HK-2 (cell line): ENCODE measurements at regions not wholly inside any gene's neighbourhood (a gene's known extent, or its start where the extent isn't known, plus 50 kb on each side); places are given as distances from the start of the nearest gene placed in this dataset.

ENCODE experiments used
- DNase-seq: peaks from one replicate; pipeline ENCODE4 v3.0.0-alpha.2; 2018; ENCODE audit not compliant: unreplicated experiment

DNA sequence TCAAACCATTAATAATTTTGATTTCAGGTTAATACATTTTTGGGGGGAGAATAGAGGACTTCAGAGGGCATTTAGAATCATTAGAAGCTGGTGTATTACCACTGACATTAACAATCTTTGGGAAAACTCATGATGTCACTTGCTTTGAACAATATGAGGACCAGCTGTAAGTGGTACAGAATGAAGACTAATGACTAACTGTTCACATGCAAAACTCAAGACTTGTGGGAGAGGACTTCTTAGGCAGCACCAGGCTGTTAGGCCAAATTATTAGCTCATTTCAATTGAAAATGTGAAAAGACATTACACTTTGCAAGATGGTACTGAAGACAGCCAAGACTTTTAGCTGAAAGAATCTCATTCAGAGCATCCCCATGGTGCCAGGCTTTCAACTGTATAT is 426.2 kb upstream of the ADAMTS9 start:
- no peak for DNase-seq

DNA sequence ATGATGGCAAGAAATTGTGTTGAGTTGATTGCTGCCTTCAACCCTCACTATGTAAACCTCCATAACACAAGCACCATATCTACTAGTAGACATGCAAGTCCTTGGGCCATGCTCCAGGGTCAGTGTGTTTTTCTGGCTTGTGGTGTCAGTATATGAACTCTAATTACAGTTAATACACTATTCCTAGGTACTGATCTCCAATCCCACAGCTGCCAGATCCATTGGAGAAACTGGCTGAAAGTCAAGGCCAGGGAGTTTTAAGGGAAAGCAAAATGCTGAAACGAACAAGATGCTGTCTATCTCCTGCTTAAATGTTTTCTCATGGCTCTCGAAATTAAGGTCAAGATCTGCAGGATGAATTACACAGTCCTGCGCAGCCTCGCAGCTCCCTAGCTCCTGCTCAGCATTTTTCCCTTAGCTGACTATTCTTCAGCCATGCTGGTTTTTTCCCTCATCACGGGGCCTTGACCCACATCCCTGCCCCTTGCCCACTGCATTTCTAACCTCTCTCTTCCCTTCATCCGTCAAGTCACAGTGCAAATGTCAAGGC is 425.0 kb upstream of the ADAMTS9 start:
- no peak for DNase-seq

DNA sequence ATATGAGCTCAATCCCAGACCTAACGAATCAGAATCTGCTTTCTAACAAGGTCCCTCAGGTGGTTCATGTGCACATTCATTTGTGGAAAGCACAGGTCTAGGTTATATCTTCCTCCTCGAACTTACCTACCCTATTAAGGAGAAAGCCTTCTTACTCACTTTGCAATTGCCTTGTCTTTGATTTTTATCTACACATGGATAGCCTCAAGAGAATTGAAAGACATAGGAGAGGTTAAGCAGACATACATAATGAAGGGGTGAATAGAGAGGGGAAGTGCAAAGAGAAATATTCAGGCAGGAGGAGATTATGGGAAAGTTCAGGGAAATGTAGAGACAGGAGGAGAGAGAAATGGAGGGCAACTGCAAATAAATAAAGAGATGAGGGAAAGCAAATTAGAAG is 422.9 kb upstream of the ADAMTS9 start:
- DNase-seq: no peak

DNA sequence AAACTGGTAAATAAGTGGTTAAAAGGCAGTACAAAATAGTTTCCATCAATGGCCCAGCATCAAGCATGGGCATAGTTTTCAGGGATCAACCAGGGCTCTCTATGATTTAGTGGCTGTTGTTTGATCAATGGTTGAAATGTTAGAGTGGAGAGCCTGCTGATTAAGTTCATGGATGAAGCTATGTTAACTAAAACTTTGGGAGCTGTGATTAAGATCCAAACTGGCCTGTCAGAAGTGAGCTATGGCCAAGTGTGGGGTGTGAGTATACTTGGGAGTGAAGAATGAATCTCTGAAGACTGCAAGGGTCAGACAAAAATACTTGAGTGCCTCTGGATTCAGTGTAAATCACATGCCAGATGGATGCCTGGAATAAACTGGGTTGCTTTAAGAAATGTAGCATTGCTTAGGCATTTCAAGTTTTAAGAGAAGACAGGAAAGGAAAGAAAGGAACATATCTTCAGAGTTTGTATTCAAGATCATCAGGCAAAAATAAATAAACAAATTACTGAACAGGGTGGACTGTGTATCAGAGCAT is 422.2 kb upstream of the ADAMTS9 start:
- DNase-seq: no peak

DNA sequence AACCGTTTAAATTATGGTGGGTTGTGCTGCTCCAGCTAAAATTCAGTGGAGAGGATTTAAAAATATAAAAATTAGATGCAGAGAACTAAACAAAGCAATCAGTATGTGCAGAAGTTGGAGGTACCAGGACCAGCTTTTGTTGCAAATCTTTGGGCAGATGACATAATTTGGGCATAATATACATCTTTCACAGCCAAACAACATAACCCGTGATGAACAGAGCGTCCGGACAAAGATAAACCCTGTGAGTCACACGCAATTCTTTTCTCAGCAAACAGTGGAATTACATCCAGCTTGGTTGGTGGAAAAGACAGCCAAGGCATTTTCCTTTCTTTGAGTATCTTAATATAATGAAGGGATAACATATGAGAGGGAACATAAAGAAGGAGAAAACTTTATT is 419.4 kb upstream of the ADAMTS9 start:
- DNase-seq: no peak

DNA sequence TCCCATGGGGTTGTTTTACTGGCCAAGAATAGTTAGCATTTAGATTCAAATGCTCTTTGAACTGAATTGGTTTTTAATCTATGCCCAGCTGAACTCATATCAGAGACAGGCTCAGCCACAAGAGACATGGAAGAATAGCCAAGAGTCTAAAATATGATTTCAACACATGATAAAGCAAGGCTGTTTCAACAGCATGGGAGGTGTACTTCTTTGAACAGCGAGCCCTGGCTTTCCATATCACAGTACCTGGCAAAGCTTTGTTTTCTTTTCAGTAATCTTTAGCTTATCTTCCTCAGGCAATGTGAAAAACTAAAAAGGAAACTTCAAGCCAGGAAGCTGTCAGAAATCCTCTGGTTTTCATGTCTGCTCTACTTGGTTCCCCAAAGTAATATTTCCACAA is 413.6 kb upstream of the ADAMTS9 start:
- no peak for DNase-seq

DNA sequence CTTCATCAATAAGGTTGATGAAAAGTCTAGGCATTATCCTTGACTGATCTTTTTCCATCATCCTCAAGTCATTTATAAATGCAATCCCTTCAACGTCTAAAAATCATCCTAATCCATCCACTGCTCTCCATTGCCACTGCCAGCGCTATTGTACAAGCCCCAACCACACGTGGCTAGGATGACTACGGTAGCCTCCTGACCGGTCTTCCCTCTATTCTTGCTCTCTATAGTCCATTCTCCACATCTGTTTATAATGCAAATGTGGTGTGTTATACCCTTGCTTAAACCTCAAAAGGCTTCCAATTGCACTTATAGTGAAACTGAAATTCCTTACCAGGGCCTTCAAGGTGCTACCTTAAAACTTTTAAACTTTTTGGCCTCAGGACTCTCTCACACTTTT is 410.6 kb upstream of the ADAMTS9 start:
- no peak for DNase-seq

DNA sequence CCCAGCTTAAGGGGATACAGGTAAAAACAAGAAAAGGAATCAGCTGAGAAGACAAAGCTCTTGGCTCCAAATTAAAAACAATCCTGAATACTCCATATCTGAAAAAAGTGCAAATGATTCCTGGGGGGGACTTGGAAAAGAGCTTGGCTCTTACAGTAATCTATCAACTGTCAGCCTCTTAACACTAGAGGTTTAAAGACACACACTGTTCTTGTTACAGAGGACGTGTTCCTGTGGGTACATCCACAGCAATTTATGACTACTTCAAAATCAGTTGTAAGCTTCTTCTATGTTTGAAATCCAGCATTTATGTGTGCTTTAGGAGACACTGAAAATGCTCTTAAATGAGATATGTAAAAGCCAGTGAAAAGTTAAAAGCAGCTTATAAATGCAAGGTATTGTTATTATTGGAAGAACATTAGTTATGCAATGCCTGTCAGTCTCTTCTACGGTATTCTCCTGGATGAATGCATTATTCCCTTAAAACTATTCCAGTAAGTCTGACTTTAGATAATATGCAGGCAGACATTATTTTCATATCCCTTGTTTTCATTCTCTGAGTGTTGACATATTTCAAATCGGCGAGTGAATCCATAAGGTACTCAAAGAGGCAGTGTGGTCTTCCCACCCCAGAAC is 408.4 kb upstream of the ADAMTS9 start:
- DNase-seq: no peak

DNA sequence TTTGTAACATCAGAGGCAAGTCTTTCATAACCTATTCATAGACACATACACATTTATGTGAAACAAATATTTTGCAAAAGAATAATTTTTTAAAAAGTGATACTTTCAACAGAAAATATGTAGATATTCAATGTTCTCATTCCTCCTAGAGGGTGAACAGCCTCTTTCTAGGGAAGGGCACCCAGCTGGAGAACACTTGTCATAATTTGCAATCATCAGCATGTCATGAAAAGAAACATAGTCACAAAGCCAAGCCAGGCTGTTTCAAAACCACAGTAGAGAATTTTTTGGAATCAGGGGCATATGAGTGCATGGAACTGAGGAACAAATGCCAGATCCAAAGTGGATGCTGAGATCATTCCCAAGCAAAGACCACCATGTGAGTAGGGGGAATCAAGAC is 406.9 kb upstream of the ADAMTS9 start:
- DNase-seq: no peak

DNA sequence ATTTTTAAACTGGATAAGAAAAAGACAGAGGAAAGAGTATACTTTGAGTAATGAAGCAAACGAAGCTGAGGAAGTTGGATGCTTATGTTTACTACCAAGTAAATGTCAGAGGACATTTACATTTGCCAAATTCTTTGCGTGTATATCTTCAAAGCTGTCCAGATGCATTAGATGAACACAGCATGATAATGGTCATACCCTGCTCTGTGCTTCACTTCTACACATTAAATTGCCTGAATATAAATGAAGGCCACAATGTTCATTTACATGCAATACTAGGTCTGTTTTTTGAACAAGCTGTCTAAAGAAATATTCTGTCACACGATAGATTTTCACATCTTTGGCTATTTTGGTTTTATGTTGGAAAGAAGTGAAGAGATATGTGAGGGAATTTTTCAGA is 405.8 kb upstream of the ADAMTS9 start:
- DNase-seq: no peak

DNA sequence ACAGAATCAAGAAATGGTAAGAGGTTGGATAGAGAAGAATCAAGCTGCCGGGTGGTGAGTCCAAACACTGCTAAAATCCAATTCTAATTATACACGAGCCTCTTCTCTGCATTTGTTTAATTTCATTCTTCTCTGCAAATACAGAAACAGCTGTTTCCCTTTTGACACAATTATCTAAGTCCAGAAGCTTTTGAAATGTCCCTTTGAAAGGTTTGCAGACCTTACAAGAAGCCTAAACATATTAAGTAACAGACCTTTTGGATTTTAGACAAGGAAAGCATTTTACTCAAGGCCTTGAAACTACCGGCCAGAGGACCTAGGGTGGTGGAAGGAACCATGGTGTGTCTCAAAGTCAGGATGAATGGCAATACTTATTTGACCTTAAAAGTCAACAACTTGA is 403.8 kb upstream of the ADAMTS9 start:
- DNase-seq: no peak

DNA sequence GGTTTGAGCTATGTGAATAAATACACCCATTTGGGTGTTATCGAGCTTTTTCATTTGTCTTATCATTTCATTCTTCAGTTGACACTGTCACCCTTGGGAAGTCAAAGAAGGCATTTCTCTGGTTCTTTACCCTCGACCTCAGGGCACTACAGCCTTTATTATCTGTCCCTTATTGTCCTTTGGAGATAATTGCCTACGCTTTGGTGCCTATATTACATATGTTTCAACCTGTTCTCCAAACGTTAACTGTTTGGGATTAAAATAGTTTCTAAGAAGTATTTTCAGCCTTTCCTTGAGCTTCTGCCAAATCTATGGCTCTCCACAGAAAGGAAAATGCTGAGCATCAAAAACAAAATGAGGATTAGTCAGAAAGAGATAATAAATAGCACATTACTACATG is 395.4 kb upstream of the ADAMTS9 start:
- DNase-seq: no peak

DNA sequence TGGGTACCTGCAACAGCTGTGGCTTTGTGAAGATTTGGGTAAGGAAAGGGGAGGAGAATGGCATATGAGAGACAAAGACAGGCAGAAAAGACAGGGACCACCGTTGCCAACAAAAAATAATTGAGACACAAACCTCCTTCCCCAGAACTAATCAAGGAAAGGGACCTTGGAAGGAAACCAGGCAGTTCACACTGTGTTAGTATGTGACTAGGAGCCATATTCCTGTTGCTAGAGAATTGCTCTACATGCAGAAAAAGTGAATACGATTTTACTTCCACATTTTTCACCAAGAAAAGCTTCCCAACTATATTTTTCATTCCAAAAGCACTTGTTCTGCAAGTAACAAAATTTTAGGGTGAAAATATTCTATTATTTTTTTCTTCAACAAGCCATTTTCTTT is 393.7 kb upstream of the ADAMTS9 start:
- no peak for DNase-seq

DNA sequence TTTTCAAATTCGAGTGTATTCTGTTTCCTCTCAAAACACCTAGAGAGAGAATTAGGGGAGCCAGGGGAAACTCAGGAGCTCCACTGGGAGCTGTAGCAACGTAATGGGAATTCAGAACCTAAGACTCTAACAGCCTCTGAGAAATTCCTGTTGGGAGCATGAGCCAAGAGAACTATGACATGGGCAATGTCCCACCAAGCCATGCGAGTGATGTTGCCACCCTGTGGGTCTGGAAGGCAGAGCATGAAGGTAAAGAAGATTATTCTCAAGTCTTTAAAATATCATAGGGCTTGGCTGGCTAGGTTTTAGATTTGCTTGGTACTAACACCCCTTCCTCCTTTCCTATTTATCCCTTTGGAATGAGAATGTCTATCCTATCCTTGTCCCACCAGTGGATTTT is 392.6 kb upstream of the ADAMTS9 start:
- DNase-seq: no peak

DNA sequence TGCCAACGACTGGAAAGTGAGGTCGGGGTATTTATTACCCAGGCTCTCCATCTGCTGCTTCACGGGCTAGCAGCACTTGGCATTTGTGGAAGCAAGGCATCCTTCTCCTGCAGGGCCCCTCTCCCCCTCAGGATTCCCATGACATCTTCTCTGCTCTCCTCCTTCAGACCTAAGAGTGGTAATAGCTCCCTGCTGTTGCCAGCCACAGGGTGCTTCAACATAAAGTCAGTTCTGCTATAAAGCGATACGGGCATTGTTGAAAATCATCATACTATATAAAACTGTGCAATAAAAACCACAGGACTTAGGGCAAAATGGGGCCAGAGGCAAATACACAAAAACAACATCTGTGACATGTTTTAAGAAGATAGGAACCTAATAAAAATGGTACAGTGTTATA is 391.8 kb upstream of the ADAMTS9 start:
- no peak for DNase-seq

DNA sequence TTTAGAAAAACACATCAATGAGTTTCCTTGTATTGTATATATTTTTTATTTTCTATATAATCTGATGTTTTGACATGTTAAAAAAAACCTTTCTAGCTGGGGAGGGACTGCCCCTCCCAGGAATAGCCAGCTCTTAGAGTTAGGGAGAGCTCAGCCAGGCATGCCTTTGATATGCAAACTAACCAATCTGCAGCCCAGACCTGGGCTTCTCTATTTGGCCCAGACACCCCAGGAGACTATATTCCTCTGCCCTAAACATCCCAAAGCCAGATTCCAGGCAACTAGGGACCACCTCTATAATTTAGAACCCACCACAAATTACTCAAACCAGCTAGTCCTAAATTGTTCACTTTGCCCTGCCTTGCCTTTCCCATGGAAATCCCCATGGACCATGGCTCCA is 390.9 kb upstream of the ADAMTS9 start:
- DNase-seq: no peak

DNA sequence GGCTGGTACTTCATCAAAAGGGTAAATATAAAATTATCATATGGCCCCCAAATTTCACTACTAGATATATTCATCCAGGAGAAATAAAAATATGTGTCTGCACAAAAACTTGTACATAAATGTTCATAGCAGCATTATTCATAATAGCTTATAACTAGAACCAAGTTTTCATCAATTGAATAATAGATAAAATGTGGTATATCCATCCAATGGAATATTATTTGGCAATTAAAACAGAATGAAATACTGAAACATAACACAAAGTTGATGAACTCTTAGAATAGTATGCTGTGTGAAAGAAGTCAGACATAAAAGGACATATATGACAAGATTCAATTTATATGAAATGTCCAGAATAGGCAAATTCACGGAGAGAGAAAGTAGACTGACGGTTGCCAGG is 389.3 kb upstream of the ADAMTS9 start:
- no peak for DNase-seq

DNA sequence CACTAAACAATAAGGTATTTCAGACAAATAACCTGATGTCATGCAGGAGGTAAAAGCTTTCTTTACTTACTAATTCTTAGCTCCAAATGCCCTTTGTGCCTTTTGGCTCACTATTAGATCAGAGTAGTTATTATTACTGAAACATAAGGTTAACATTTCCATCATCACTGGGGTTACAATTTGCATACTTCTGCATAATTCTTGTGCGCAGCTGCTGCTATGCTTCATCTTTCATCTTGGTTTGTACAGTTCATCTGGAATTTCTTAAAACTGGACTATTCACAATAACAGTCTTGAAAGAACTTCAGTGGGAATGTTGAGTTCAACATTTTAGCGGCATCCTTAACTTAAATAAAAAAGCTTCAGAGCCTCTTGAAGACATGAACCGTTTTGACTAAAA is 383.2 kb upstream of the ADAMTS9 start:
- no peak for DNase-seq

DNA sequence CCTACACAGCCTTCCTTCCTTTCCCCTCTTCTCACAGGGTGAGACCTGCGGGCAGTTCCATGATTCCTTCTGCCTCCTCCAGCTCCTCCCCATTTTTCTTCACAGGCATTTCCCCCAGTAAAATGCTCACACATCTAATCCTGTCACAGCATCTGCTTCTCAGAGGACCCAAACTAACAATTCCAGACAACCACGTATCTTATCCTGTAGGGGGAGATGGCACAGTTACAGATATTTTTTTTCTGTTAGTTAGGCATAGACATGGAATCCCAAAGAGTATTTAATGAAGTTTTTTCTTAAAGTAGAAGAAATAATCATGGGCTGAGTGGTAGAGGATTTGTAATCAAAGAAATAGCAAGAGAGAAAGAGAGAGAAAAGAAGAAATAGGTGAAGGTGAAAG is 373.1 kb upstream of the ADAMTS9 start:
- no peak for DNase-seq

DNA sequence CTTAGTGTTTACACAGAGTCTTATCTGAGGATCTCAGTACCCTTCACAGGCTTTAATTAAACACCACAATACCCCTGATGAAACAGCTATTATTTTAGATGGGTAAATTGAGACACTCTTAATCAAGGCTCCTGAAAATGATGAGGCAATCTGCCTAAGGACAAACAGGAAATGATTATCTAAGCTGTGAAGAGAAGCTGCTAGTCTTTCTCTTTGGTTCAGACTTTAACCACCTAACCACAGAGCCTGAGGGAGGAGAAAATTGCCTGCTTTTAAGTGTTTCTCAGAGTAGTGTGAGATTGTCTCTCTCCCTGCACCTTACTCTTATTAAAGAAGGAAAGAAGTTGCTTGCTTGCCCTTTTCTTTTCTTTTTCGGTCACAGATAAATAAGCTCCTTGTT is 364.3 kb upstream of the ADAMTS9 start:
- DNase-seq: no peak

DNA sequence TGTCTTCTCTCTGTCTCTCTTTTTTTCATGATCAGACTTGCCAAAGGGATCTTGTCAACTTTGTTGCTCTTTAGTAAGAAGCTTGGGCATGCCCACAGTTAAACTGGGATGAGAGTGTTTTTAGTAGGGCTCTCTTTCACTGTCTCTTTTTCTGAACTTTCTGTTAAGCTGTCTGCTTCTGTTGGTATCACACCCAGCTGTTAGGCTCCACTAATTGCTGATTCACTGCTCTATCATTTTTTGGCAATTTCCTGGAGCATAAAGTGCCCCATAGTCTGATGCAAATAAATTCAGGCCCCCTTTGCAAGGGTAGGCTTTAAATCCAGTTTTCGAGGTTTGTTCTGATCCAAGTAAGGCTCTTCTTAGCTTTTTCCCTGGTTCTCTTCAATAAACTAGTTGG is 360.4 kb upstream of the ADAMTS9 start:
- no peak for DNase-seq

DNA sequence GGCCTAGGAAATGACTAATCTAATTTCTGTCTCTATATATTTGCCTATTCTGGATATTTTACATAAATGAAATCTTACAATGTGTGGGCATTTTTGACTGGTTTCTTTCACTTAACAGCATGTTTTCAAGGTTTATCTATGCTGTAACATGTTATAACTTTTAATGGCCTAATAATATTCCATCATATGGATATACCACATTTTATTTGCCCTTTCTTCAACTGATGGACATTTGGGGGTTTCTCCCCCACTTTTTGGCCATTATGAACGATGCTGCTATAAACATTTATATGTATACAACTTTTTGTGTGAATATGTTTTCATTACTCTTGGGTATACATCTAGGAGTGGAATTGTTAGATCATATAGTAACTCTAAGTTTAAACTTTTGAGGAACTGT is 357.3 kb upstream of the ADAMTS9 start:
- no peak for DNase-seq

DNA sequence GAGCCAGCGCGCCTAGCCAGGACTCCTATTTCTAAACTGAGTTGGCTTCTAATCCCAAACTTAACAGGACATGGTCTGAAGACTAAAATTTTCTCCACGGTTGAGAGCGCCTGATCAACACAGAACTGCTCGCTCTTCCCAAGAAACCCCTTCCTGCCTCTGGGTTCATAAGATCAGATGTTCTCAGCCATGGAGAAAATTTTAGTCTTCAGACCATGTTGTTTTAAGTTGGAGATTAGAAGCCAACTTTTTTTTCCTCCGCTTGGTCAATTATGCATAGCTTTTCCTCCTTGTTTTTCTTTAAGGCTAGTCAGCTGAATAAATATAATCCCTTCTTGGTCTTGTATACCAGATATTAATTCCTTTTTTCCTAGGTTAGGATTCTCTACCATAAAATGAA is 356.6 kb upstream of the ADAMTS9 start:
- no peak for DNase-seq

DNA sequence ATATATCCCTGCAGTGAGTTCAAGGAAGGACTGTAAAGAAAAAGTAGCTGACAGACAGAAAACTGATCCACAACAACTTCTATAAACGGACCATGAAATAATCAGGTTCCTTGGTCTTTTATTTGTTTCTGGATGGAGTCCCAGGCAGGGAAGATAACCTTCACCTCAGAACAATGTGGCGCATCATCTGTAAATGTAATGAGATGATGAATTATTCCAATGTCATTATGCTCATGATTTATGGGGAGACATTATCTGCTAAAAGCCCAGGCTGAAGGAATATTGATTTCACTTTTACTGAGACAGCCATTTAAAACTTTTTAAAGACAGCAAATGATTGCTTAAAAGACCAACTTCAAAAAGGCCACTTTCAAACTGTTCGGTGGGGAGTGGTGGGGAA is 354.9 kb upstream of the ADAMTS9 start:
- DNase-seq: no peak
